ENCODE measurements at regions not wholly inside any gene's neighbourhood (a gene's known extent, or its start where the extent isn't known, plus 50 kb on each side); places are given as distances from the start of the nearest gene placed in this dataset.

DNA sequence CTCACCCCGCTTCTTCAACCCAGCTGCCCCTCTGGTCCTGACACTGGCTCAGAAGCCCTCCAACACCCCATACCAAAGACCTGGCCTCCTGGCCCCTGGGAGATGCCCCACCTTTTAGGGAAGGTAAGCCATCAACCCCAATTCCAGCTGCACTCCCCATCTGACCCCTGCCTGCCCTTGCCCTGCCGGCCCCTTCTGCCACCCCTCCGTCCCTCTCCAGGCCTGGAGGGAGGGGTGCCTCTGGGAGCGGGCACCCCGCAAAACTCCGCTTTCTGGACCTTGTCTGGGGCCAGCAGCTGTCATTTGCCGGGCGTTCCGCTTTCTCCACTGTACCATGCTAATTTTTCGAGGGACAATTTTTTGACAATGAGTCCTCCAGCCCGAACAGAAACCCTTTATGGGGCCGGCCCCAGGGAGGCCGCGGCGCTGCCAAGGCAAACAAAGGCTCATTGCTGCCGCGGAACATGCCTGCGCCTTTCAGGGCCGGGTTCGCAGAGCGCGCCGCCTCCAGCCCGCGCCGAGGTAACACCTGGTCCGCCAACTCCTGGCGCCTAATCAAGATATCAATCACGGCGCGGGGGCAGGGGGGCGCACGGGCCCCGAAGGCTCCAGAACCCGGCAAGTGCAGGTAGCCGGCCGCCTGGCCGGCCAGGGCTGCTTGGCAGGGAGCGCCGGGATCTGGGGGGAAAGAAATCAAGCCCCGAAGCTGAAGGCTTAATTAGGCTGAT, 96.0 kb downstream of the INHBB start:
- H3K9me3 Mint-ChIP-seq = no peaks in the 10 kb centered on the region
- H3K36me3 Mint-ChIP-seq (ENCODE audit: low read depth) = no peaks in the 10 kb centered on the region
- TF ChIP-seq CTCF (conservative IDR thresholded peaks at IDR 0.05) = no peak
- H3K4me1 Mint-ChIP-seq = peaks cover 25% of the 10 kb centered on the region
- H3K4me3 Mint-ChIP-seq = peak overlapping the region; percentile 67
- peaks cover 91% of the 10 kb centered on the region for H3K27me3 Mint-ChIP-seq (ENCODE audit: low read depth)
- DNase-seq (ENCODE audit: low read depth, low spot score) = peak; percentile 39
- H3K27ac Mint-ChIP-seq (ENCODE audit: unreplicated experiment) = peak overlapping the region; percentile 36

DNA sequence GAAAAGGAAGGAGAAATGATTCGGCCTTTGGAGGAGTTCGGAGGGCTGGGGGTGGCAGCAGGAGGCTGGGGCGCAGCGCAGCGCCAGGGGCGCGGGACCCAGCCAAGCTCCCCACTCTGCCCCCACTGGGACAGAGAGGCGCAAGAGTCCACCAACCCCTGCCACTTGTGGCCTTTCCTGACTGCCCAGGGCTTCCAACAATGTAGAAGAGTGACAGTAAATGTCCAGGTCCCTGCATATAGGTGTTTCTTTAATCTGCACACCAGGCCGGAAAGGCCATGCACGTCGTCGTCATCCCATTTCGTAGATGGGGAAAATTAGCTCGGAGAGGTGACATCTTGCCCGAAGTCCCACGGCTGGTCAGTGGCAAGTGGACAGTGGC, 96.6 kb downstream of the INHBB start:
- H3K4me3 Mint-ChIP-seq = peak overlapping the region; percentile 67
- H3K9me3 Mint-ChIP-seq = no peaks in the 10 kb centered on the region
- peaks cover 25% of the 10 kb centered on the region for H3K4me1 Mint-ChIP-seq
- H3K36me3 Mint-ChIP-seq (ENCODE audit: low read depth) = no peaks in the 10 kb centered on the region
- H3K27ac Mint-ChIP-seq (ENCODE audit: unreplicated experiment) = no peak overlapping the region
- DNase-seq (ENCODE audit: low read depth, low spot score) = no peak
- peaks cover 87% of the 10 kb centered on the region for H3K27me3 Mint-ChIP-seq (ENCODE audit: low read depth)
- no peak for TF ChIP-seq CTCF (conservative IDR thresholded peaks at IDR 0.05)

DNA sequence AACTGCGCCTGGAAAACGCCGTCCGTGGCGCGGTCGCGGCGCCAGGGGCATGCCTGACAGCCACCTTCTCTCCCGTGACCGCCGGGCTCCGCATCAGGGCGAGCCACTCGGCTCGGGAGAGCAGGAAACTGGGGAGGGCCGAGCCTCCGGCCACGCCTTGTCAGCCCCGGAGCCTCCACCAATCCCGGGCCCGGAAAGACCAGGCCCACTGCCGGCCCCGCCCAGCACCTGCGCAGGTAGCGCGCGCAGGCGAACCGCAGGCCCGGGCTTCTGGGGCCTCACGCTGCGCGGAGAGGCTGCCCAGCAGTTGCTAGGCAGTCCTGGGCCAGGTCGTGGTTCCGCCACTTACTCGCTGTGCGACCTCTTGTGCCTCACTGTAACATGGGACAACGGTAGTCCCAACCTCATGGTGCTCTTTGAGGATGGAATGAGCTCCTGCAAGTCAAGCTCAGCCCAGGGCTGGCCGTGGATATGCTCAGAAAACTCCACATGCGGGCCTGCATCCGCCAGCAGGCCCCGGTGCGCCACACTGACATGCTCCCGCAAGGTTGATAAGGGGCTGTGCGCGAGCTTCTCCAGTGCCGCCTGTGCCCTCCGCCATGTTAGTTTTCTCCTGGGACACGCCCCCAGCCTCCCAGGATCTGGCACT, 97.1 kb downstream of the INHBB start:
- Mint-ChIP-seq H3K27me3 (ENCODE audit: low read depth) (peaks cover 87% of the 10 kb centered on the region), H3K9me3 (no peaks in the 10 kb centered on the region), H3K4me3 (peak overlapping the region; percentile 67)

GRCh38 chr2:120443946-120444345, 98.0 kb downstream of the INHBB start:
- H3K9me3 Mint-ChIP-seq = no peaks in the 10 kb centered on the region
- TF ChIP-seq CTCF (conservative IDR thresholded peaks at IDR 0.05) = no peak
- no peak for DNase-seq (ENCODE audit: low read depth, low spot score)
- no peaks in the 10 kb centered on the region for H3K36me3 Mint-ChIP-seq (ENCODE audit: low read depth)
- H3K27ac Mint-ChIP-seq (ENCODE audit: unreplicated experiment) = no peak overlapping the region
- H3K4me1 Mint-ChIP-seq = peaks cover 25% of the 10 kb centered on the region
- peaks cover 86% of the 10 kb centered on the region for H3K27me3 Mint-ChIP-seq (ENCODE audit: low read depth)
- peak overlapping the region; percentile 63 for H3K4me3 Mint-ChIP-seq

More for the DNA sequence above, 97.1 kb downstream of the INHBB start:
- Mint-ChIP-seq H3K36me3 (ENCODE audit: low read depth) (no peaks in the 10 kb centered on the region), H3K27ac (ENCODE audit: unreplicated experiment) (no peak overlapping the region), H3K4me1 (peaks cover 25% of the 10 kb centered on the region)
- no peak for DNase-seq (ENCODE audit: low read depth, low spot score)
- no peak for TF ChIP-seq CTCF (conservative IDR thresholded peaks at IDR 0.05)

GRCh38 chr2:120444691-120445240, 98.8 kb downstream of the INHBB start:
- no peaks in the 10 kb centered on the region for H3K9me3 Mint-ChIP-seq
- no peak for TF ChIP-seq CTCF (conservative IDR thresholded peaks at IDR 0.05)
- no peak overlapping the region for H3K27ac Mint-ChIP-seq (ENCODE audit: unreplicated experiment)
- peaks cover 82% of the 10 kb centered on the region for H3K27me3 Mint-ChIP-seq (ENCODE audit: low read depth)
- H3K4me1 Mint-ChIP-seq = peaks cover 25% of the 10 kb centered on the region
- H3K36me3 Mint-ChIP-seq (ENCODE audit: low read depth) = no peaks in the 10 kb centered on the region
- no peak overlapping the region for H3K4me3 Mint-ChIP-seq
- no peak for DNase-seq (ENCODE audit: low read depth, low spot score)

All from neural crest cell (in vitro differentiated cells).